ENCODE measurements at regions not wholly inside any gene's neighbourhood (a gene's known extent, or its start where the extent isn't known, plus 50 kb on each side); places are given as distances from the start of the nearest gene placed in this dataset.
"Not testable (repeated sequence)": the region's sequence is repeated elsewhere in the genome, so short reads cannot be mapped to it uniquely, and the experiment has no call there.

DNA sequence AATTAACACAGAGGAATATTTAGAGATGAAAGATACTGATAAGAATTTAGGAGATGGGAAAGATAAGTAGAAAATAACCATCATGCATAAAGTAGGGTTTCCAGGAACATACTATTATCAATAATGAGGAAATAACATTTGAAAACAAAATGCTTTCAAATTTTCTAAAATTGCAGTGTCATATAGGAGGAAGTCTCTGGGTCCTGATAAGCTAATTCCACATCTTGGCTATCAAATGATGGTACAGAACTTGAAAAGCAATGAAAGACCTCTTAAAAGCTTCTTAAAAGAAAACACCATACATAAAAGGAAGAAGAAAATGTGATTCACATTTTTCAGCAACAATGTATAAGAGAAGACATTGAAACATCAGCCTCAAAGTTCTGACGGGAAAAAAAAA, 1024.8 kb downstream of the TSN start:
- DNase-seq (ENCODE audit: low spot score), result no peak
- Mint-ChIP-seq H3K27me3 (ENCODE audit: insufficient read depth) (no peaks in the 10 kb centered on the region), H3K9me3 (peaks cover 18% of the 10 kb centered on the region), H3K36me3 (ENCODE audit: low read depth) (no peaks in the 10 kb centered on the region), H3K4me3 (no peak overlapping the region), H3K27ac (no peak overlapping the region), H3K4me1 (ENCODE audit: low read depth) (no peaks in the 10 kb centered on the region)
- intact Hi-C loops (cut with micrococcal nuclease), result no loop called here

GRCh38 chr2:122794100-122794499, 1038.6 kb downstream of the TSN start:
- Mint-ChIP-seq H3K36me3 (ENCODE audit: low read depth) (no peaks in the 10 kb centered on the region), H3K27me3 (ENCODE audit: insufficient read depth) (no peaks in the 10 kb centered on the region), H3K4me3 (no peak overlapping the region), H3K9me3 (no peaks in the 10 kb centered on the region), H3K27ac (no peak overlapping the region), H3K4me1 (ENCODE audit: low read depth) (no peaks in the 10 kb centered on the region)
- DNase-seq (ENCODE audit: low spot score), result no peak
- intact Hi-C loops (cut with micrococcal nuclease), result no loop called here

GRCh38 chr2:122795763-122796162, 1040.3 kb downstream of the TSN start:
- intact Hi-C loops (cut with micrococcal nuclease), result no loop called here
- Mint-ChIP-seq H3K27ac (no peak overlapping the region), H3K36me3 (ENCODE audit: low read depth) (no peaks in the 10 kb centered on the region), H3K27me3 (ENCODE audit: insufficient read depth) (no peaks in the 10 kb centered on the region), H3K4me1 (ENCODE audit: low read depth) (no peaks in the 10 kb centered on the region), H3K9me3 (no peaks in the 10 kb centered on the region), H3K4me3 (no peak overlapping the region)
- DNase-seq (ENCODE audit: low spot score), result no peak

DNA sequence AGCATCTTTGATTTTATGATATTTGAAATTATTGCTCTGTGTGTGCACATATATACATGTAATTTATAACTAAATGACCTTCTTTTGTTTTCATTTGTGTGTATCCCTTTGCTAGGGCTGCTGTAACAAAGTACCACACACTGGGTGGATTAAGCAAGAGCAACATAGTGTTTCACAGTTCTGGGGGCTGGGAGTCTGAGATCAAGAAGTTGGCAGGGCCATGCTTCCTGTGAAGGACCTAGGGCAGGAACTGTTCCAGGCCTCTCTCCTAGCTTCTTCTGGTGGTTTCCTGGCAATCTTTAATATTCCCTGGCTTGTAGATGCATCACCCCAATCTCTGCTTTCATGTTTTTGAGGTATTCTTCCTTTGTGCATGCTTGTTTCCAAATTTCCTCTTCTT, 1043.9 kb downstream of the TSN start:
- no peak for DNase-seq (ENCODE audit: low spot score)

GRCh38 chr2:122800781-122801180, 1045.3 kb downstream of the TSN start:
- Mint-ChIP-seq H3K4me3 (no peak overlapping the region), H3K4me1 (ENCODE audit: low read depth) (no peaks in the 10 kb centered on the region), H3K9me3 (no peaks in the 10 kb centered on the region), H3K27ac (no peak overlapping the region), H3K36me3 (ENCODE audit: low read depth) (no peaks in the 10 kb centered on the region), H3K27me3 (ENCODE audit: insufficient read depth) (no peaks in the 10 kb centered on the region)
- intact Hi-C loops (cut with micrococcal nuclease), result no loop called here
- DNase-seq (ENCODE audit: low spot score), result no peak

More for the DNA sequence above, 1043.9 kb downstream of the TSN start:
- Mint-ChIP-seq H3K36me3 (ENCODE audit: low read depth) (no peaks in the 10 kb centered on the region), H3K4me1 (ENCODE audit: low read depth) (no peaks in the 10 kb centered on the region), H3K27ac (no peak overlapping the region), H3K4me3 (no peak overlapping the region), H3K27me3 (ENCODE audit: insufficient read depth) (no peaks in the 10 kb centered on the region), H3K9me3 (no peaks in the 10 kb centered on the region)
- intact Hi-C loops (cut with micrococcal nuclease), result no loop called here

- Mint-ChIP-seq H3K27ac (no peak overlapping the region), H3K9me3 (peaks cover 9% of the 10 kb centered on the region), H3K4me3 (no peak overlapping the region), H3K36me3 (ENCODE audit: low read depth) (no peaks in the 10 kb centered on the region), H3K4me1 (ENCODE audit: low read depth) (no peaks in the 10 kb centered on the region), H3K27me3 (ENCODE audit: insufficient read depth) (no peaks in the 10 kb centered on the region)
- intact Hi-C loops (cut with micrococcal nuclease), result no loop called here
- no peak for DNase-seq (ENCODE audit: low spot score)
Observed at GRCh38 chr2:122804494-122804893, 1049.0 kb downstream of the TSN start.

DNA sequence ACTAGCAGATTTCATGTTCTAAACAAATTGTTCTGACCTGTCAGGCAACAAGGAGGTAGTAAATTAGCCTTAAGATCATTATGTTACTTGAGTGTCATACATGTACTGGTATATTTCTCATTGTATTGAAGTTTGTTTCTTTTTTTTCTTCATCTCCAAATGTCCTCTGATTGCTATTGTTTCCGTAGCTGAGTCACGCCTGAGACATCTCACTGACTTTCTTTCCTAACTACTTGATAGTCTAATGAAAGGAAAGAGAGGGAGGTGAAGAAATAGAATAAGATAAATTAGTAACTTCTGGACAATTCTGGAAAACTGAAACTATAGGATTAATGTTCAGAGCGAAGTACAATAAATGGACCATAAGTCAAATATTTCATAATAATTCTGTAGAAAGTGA, 1049.9 kb downstream of the TSN start:
- no peak overlapping the region for H3K27ac Mint-ChIP-seq
- no peaks in the 10 kb centered on the region for H3K36me3 Mint-ChIP-seq (ENCODE audit: low read depth)
- H3K27me3 Mint-ChIP-seq (ENCODE audit: insufficient read depth), result no peaks in the 10 kb centered on the region
- intact Hi-C loops (cut with micrococcal nuclease), result no loop called here
- no peak for DNase-seq (ENCODE audit: low spot score)
- peaks cover 9% of the 10 kb centered on the region for H3K9me3 Mint-ChIP-seq
- H3K4me3 Mint-ChIP-seq, result no peak overlapping the region
- no peaks in the 10 kb centered on the region for H3K4me1 Mint-ChIP-seq (ENCODE audit: low read depth)

DNA sequence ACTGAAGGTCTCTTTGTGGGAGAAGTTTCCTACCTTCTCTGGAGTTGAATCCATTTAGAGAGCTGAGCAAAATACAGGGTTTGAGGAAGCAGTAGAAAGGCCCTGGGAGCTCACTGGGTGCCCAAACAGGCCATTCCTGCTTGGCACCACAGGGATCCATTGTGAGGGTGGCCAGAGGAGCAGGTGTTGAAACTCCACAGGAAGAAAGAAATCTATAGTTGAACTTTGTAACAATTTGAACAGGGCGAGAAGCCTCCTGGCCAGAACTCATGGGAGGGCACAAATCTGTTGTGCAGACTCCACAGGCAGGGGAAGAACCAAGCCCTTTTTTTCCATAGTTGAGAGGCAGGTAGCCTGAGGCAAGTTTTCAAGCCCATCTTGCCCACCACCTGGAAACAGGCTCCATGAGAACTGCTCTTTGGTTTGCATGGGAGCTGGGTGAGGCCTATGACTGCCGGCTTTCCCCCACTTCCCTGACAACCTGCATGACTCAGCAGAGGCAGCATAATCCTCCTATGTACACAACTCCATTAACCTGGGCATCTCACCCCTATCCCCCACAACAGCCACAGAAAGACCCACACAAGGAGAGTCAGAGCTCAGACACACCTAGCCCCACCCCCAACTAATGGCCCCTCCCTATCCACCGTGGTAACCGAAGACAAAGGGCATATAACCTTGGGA, 1053.0 kb downstream of the TSN start:
- Mint-ChIP-seq H3K4me1 (ENCODE audit: low read depth) (no peaks in the 10 kb centered on the region), H3K36me3 (ENCODE audit: low read depth) (no peaks in the 10 kb centered on the region), H3K27me3 (ENCODE audit: insufficient read depth) (no peaks in the 10 kb centered on the region), H3K27ac (no peak overlapping the region), H3K9me3 (peaks cover 20% of the 10 kb centered on the region), H3K4me3 (no peak overlapping the region)
- no peak for DNase-seq (ENCODE audit: low spot score)
- intact Hi-C loops (cut with micrococcal nuclease), result no loop called here

- DNase-seq (ENCODE audit: low spot score); intact Hi-C loops (cut with micrococcal nuclease); H3K4me3 Mint-ChIP-seq; H3K36me3 Mint-ChIP-seq (ENCODE audit: low read depth); H3K4me1 Mint-ChIP-seq (ENCODE audit: low read depth); H3K27me3 Mint-ChIP-seq (ENCODE audit: insufficient read depth); H3K27ac Mint-ChIP-seq: not testable (repeated sequence)
- H3K9me3 Mint-ChIP-seq, result peaks cover 18% of the 10 kb centered on the region
Observed at GRCh38 chr2:122812214-122812613, 1056.8 kb downstream of the TSN start.

DNA sequence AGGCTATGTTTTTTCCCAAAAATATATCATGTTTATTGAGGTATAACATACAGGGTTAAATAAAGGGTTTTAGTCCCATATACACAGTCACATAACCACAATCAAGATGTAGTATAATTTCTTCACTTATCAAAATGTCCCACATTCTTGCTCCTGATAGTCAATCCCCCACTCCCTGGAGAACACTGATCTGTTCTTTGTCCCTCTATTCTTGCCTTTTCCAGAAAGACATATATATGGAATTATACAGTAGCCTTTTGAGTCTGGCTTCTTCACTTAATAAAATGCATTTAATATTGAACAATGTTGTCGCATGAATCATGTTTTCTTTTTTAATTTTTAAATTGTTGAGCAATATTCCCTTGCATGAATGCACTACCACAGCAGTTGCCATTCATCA, 1059.7 kb downstream of the TSN start:
- intact Hi-C loops (cut with micrococcal nuclease), result no loop called here
- H3K4me3 Mint-ChIP-seq, result no peak overlapping the region
- no peak overlapping the region for H3K27ac Mint-ChIP-seq
- no peak for DNase-seq (ENCODE audit: low spot score)
- H3K36me3 Mint-ChIP-seq (ENCODE audit: low read depth), result no peaks in the 10 kb centered on the region
- H3K4me1 Mint-ChIP-seq (ENCODE audit: low read depth), result no peaks in the 10 kb centered on the region
- peaks cover 16% of the 10 kb centered on the region for H3K9me3 Mint-ChIP-seq
- H3K27me3 Mint-ChIP-seq (ENCODE audit: insufficient read depth), result no peaks in the 10 kb centered on the region

DNA sequence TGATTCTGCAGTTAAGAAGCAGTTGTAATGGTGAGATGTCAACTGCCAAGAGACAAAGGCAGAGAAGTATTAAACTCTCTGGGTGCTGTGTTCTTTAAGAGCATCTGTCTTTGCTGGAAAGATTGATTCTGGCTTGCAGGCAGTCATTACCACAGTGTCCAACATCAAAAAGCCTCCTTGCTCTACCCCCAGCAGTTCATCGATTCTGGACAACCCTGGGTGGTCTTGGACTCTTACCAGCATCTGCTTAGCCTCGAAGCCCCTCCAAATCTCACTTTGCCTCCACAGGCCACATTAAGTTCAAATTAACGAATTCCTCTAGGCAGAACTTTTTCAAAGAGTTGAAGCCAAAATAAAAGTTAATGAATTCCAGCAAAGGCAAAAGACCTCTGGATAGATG, 1061.4 kb downstream of the TSN start:
- H3K4me3 Mint-ChIP-seq, result no peak overlapping the region
- H3K27ac Mint-ChIP-seq, result no peak overlapping the region
- no peaks in the 10 kb centered on the region for H3K4me1 Mint-ChIP-seq (ENCODE audit: low read depth)
- no peaks in the 10 kb centered on the region for H3K27me3 Mint-ChIP-seq (ENCODE audit: insufficient read depth)
- DNase-seq (ENCODE audit: low spot score), result no peak
- peaks cover 15% of the 10 kb centered on the region for H3K9me3 Mint-ChIP-seq
- intact Hi-C loops (cut with micrococcal nuclease), result no loop called here
- no peaks in the 10 kb centered on the region for H3K36me3 Mint-ChIP-seq (ENCODE audit: low read depth)

DNA sequence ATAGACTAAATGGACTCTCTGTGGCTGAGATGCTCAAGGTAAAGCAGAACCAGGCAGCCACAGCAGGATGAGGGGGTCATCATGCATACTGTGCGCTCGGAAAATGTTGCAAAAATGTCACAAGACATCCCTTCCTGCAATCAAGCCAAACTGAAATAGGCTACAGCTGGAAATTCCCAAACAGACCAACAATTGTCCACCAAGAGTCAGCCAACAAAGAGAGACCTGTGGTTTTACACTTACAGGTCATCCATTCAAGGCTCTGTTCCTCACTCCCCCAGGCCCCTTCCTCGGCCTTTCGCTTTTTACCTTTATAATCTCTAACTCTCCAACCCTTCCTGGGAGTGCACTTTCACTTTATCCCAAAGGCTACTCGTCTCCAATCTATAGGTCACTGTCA, 1066.9 kb downstream of the TSN start:
- no peaks in the 10 kb centered on the region for H3K4me1 Mint-ChIP-seq (ENCODE audit: low read depth)
- H3K4me3 Mint-ChIP-seq, result no peak overlapping the region
- H3K36me3 Mint-ChIP-seq (ENCODE audit: low read depth), result no peaks in the 10 kb centered on the region
- H3K9me3 Mint-ChIP-seq, result peaks cover 26% of the 10 kb centered on the region
- H3K27ac Mint-ChIP-seq, result no peak overlapping the region
- H3K27me3 Mint-ChIP-seq (ENCODE audit: insufficient read depth), result no peaks in the 10 kb centered on the region
- intact Hi-C loops (cut with micrococcal nuclease), result no loop called here
- DNase-seq (ENCODE audit: low spot score), result no peak

- no peak for DNase-seq (ENCODE audit: low spot score)
- H3K27me3 Mint-ChIP-seq (ENCODE audit: insufficient read depth), result no peaks in the 10 kb centered on the region
Observed at GRCh38 chr2:122830157-122830556, 1074.7 kb downstream of the TSN start.

GRCh38 chr2:122831649-122832048, 1076.2 kb downstream of the TSN start:
- DNase-seq (ENCODE audit: low spot score), result no peak
- no peak overlapping the region for H3K4me3 Mint-ChIP-seq
- intact Hi-C loops (cut with micrococcal nuclease), result no loop called here
- no peaks in the 10 kb centered on the region for H3K9me3 Mint-ChIP-seq
- no peaks in the 10 kb centered on the region for H3K4me1 Mint-ChIP-seq (ENCODE audit: low read depth)
- no peaks in the 10 kb centered on the region for H3K36me3 Mint-ChIP-seq (ENCODE audit: low read depth)
- H3K27me3 Mint-ChIP-seq (ENCODE audit: insufficient read depth), result no peaks in the 10 kb centered on the region
- no peak overlapping the region for H3K27ac Mint-ChIP-seq

More at GRCh38 chr2:122830157-122830556, 1074.7 kb downstream of the TSN start:
- Mint-ChIP-seq H3K36me3 (ENCODE audit: low read depth) (no peaks in the 10 kb centered on the region), H3K4me1 (ENCODE audit: low read depth) (no peaks in the 10 kb centered on the region), H3K9me3 (no peaks in the 10 kb centered on the region), H3K4me3 (no peak overlapping the region), H3K27ac (no peak overlapping the region)
- intact Hi-C loops (cut with micrococcal nuclease), result no loop called here
